AG20443 (cell line): ENCODE measurements at regions not wholly inside any gene's neighbourhood (a gene's known extent, or its start where the extent isn't known, plus 50 kb on each side); places are given as distances from the start of the nearest gene placed in this dataset.

ENCODE experiments used
- DNase-seq: peaks from one replicate; pipeline ENCODE4 v3.0.0; 2012; ENCODE audit warnings: low spot score, mixed read lengths

DNA sequence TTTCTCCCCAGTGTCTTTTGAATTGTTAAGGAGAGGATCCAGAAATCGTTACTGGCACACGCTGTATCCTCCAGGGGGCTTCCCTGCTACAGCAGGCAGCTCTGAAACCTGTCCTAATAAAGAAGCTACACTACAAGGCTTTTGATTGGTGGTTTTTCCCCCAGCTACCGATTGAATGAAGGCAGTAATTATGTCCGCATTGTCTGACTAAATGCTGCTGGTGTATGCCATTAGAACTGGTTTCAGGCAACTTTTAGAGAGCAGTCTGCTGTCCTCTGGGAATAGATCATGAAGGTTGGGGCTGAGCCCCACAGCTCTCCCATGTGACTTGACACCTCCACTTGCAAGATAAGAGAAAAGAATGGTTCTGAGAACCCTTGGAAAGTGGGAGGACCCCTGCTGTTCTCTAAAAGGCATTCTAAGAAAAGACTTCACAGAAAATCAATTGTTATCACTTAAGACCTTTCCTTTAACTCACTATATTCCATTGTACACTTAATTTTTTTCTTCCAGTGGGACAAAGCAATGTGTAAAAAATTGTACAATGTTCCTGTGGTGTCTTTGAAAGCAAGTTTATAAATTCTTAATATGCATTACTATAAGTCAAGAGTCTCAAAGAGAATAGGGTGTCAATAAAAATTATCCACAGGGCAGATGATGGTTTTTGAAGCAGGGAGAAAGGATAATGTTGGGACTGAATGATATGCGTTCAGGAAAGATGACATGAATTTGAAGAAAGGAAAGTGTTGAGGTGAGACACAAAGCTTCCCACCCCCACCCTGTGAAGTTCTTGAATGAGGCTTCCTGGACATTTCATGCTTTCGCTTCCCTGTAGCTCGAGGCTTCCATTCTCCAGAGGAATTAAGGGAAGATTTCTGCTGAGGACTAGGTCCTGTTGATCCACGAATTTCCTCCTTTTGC, 53.0 kb upstream of the DAZL start:
- no peak for DNase-seq

DNA sequence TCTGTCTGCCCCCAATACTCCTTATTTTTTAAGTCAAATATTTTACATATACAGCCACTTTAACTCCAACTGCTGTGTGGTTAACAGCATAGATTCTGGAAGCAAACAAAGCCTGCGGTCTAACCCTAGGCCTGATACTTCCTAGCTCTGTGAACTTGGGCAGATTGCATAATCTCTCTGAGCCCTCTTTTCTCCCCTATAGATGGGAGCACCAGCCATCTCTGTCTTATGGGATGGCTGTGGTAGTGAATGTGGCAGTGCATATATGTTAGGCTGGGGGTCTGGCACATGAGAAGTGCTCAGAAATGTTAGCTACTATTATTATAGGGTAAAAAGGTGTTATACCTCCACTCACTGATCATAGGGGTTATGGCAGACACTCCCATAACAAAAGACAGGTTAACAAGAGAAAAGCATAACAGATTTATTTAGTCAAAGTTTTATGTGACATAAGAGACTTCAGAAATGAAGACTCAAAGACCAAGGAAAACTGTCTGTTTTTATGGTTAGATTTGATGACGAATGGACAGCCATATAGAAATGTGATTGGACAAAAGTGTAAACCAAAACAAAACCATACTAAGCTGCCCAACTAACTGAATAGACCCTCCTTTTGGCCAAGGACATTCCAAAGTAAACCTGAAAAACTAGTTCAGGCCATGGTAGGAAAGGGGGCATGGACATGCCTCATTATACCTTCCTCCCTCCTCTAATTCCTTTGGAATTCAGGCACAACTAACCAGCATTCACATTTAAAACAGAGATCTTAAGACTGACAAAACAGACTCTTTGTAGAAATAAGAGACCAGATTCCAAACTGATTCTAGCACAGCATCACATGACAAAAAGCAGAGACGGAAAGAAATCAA, 53.9 kb upstream of the DAZL start:
- DNase-seq: no peak

DNA sequence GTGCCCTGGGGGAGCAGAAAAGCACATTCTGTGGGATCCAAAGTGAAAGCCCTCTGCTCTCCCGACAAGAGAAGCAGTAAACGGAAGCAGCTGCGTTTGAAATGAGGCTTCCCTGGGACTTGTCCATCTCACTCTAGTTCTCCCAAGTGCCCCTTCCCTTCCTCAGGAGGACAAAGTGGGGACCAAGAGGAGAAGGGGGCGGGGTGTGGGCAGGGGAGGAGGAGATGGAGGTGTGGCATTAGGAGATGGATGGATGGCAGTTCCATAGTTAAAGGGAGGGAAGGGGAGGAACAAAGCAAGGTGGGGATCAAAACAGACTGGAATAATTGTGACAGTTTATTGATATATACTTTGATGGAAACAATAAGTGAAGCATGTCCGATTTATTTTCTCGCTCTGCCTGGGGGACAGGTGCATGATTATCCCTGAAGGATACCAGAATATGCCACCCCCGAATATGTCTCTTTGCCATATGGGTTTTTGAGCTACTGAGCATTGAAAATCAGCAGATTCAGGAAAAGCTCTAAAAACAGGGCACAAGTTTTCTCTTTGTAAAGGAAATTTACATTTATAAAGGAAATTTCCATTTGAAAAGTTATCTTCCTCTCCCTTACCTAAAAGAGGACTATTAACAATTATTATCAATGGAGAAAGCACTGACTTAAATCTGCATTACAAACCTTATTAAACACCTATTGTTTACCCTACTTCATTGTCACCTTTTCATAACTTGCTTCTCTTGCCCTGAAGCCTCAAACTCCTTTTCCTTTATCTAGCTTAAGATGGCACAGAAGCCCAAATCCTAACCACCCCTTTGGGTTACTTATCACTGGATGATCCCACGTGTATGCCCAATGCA, 58.9 kb upstream of the DAZL start:
- DNase-seq: no peak

DNA sequence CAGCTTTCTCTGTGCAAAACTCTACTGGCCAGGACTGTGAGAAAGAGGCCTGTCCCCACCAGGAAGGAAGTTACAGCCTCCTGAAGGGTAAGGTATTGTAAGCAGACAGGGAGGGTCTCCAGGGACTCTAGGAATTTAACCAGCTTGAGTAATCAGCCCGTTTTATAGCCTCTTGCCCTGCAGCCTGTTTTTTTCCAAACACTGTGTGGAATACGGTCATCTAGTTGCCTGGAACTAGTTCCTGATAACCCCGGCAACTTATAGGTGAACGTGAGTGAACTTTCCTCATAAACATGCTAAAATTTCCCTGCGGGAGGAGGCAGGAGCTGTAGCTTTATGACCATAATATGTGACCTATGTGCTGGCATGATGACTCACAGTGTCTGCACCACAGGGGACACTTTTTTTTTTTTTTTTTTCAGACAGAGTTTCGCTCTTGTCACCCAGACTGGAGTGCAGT, 60.1 kb upstream of the DAZL start:
- DNase-seq: peak; percentile 15

DNA sequence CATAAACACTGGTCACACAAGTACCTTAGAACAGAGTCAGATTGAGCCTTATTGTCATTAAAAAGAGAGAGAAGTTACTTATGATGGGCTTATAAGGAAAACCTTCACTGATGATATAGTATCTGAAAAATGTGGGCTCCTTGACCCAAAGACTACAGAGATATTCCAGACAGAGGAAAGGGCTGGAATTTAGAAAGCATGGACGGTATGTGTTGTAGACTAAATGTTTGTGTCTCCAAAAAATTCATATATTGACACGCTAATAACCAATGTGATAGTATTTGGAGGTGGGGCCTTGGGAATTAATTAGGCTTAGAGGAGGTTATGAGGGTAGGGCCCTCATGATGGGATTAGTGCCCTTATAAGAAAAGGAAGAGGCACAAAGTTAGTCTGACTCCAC, 61.0 kb upstream of the DAZL start:
- DNase-seq: no peak

DNA sequence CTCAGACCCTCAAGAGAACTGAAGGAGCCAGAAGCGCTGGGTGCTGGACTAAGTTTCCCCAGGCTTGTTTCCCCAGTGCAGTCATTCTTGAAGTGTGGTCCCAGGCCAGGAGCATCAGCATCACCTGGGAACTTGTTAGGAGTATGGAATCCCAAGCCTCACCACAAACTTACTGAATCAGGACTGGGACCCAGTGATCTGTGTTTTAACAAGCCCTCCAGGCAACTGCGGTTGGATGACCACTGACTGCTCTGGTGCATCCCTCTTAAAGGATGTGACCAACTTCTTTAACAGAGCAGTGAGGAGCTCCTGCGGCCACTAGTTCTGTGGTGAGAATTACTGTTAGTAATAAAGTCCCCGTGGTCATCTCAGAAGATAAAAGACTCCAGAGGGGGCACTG, 62.4 kb upstream of the DAZL start:
- DNase-seq: no peak

DNA sequence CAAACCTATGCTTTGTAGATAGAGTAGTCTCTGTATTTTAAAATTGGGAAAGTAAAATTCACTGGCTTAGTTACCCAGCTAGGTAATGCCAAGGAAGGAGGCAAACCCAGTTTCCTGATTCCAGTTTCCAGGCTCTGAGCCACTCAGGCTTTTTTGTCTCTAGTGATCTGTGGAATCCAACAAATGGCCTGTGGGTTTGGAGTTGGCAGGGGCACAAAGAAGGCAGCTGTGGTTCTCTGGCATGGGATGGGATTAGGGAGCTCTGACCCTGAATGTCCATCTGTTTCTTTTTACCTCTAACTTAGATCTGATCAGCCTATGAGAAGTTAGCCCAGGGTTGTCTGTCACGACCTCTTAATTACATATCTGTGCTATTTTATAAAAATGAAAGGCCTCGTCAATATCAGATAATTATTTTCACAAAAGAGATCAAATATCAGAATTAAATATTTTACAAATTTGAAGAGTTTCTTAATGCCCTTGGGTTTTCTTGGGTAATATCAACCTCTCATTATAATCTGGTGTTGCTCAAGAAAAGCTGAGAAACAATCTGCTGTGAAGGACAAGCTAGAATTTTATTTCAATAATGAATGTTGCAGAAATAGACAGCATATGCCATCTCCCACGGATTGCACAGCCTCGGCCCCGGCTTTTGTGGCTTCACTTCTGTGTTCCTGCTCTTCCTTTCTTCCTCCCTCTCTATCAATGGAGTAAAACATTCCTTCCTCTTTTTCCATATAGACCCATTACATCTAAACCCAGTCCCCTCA, 63.7 kb upstream of the DAZL start:
- peak; percentile 46 for DNase-seq

DNA sequence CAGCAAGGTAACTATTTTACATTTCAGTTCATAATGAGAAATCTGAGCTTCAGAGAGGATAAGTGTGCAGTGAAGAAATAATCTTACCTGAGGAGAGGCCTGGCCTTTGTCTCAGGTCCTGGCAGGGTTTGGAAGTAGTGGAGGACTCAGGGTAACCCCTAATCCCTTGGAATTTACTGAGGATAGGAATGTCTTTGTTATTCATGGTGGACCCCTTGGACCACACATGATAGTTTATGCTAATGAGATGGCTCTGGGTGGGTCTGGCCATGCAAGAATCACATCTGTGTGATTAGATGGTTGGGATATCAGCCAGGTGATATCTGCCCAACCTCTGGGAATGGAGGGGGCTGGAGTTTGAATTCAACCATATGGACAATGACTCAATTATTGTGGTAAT, 65.0 kb upstream of the DAZL start:
- DNase-seq: no peak

DNA sequence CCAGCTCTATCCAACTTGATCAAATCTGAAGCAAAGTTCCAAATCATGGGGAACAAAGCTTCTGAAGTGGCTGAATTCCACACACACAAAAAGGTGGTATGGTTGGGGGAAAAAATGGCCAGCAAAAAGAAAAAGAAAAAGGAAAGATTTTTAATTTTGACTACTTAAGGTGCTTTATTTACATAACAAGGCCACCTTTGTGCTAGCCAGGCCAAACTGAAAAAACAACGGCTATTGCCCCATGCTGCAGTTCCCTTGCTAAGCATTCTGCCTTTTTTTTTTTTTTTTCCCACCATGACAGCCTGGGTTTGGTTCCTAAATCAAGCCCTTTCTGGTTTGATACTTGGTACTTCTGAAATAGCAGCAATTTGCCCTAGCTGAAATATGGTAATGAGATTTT, 66.5 kb upstream of the DAZL start:
- no peak for DNase-seq

DNA sequence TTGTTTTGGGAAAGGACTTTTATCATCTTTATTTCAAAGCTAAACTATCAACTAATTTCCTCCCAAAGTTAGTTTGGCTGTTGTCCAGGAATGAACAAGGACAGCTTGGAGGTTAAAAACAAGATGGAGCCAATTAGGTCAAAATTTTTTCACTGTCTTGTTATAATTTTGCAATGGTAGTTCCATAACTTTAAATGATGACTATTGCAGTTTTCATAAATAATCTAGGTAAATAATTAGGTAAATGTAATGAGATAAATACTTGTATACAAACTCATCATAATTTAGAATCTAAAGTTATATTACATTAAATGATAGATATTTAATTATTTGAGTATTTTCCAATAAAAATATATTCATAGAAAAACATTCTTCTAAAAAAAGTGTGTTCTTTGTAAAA, 68.3 kb upstream of the DAZL start:
- DNase-seq: no peak

DNA sequence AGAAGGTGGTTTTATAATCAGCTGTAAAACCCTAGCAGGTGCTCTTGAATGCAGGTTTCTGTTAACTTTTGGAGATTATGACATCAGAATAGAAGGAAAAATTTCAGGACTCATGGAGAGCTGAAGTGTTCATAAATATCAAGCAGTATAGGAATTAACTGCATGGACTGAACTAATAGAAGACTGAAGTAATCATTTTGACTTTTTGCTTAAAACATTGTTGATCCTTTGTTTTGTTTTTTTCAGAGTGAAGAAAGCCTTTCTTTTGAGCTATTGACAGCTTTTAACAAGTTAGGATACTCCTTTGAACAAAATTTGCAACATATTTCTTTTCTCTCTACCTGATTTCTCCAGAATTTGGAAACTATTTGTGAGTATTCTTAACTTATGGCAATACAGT, 70.6 kb upstream of the DAZL start:
- no peak for DNase-seq

DNA sequence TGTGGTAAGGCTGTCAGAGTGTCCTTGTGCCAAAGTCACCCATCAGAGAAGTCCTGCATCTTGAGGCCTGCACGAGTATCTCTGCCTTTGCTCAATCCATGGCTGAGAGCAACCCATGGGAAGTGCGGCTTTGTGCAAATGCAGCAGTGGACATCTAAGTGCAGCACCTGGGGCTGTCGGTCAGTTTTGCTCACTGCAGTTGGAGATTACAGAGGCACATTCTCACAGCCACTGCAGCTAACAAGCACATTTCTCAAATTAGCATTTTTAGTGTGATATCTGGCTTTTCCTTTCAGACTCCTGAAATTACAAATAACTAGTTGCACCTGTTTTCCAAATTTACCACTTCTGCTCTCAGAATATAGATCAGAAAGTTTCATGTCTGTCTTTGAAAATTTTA, 81.5 kb upstream of the DAZL start:
- DNase-seq: no peak

DNA sequence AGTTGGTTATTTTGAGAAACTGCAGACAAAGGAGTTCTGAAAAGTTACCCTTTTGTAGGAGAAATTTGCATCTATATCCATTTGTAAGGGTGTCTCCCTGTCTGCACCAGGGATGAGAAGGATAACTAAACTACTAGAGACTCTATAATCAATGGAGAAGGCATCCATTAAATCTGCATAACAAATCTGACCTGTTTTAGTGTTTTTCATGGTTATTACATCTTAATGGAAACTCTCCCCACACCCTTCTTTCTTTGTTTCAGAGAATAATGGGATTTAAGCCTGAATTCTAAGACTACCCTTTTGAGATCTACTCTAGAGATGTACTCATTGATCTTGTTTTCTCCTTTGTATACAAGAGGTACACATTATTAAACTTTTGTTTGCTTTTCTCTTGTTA, 82.0 kb upstream of the DAZL start:
- DNase-seq: no peak

DNA sequence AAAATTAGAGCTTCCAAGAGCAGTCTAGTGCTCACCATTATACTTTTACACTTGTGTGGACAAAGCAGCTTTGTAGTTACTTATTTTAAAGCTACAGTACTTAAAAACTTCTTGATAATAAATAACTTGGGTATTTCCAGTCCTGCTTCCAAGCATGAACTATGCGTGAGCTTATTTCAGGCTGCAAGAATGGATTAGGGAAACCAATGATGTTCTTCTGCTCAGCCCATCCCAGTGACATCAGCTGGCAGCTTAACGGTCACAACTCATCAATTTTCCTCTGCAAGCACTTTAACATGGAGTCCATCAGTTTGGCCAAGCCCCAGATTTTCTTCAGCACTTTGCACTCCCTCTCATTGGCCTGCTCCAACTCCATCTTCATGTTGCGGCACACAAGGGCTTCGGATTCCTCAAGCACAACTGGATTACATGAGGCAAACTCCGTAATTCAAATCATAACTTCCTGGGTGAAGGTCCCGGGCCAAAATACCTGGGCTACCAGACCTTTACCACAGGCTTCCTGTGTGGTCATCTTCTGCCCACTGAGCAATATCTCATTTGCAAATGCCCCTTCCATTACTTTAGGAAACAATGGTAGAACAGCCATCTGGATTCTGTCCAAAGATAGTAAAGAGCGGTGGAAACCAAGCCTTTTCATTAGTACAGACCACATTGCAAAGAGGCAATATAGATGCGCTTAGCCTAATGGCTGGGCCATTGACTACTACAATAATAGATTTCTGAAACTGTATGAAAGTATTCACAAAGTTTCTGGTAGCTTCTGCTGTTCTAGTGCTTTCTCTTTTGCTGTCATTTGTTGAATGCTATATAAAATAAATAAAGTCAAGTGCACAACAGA, 87.5 kb upstream of the DAZL start:
- DNase-seq: no peak

DNA sequence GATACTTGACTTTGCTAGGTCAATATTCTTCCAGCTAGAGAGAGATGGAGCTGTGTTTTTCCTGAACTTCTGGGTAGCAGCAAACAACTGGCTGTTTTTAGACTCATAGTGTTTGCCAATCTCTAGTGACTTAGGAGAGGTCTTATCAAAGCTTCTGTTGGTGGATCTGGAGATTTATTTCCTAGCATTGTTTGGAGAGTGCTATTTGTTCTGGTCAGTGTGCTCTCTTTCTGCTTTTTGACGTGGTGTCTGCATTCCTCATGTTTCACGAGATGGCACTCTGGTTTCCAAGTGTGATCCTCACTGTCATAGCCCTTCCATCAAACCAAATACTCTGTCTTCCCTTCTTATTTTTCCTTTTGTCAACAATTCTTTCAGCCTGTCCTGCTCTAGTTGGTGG, 88.6 kb upstream of the DAZL start:
- no peak for DNase-seq

DNA sequence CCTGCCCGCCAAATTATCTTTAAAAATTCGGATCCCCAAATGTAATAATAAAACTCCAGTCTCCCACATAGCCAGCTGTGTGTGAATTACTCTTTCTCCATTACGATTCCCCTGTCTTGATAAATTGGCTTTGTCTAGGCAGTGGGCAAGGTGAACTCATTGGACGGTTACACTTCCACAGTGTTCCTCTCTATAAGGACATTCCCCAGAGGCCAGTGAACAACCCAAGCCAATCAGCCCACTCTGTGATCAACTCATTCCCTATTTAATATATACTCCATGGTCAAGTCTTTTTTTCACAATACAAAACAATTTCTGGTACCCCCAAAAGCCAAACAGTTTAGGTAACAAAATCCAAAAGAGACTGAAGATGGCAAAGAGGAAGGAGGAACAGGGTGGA, 90.5 kb upstream of the DAZL start:
- no peak for DNase-seq

DNA sequence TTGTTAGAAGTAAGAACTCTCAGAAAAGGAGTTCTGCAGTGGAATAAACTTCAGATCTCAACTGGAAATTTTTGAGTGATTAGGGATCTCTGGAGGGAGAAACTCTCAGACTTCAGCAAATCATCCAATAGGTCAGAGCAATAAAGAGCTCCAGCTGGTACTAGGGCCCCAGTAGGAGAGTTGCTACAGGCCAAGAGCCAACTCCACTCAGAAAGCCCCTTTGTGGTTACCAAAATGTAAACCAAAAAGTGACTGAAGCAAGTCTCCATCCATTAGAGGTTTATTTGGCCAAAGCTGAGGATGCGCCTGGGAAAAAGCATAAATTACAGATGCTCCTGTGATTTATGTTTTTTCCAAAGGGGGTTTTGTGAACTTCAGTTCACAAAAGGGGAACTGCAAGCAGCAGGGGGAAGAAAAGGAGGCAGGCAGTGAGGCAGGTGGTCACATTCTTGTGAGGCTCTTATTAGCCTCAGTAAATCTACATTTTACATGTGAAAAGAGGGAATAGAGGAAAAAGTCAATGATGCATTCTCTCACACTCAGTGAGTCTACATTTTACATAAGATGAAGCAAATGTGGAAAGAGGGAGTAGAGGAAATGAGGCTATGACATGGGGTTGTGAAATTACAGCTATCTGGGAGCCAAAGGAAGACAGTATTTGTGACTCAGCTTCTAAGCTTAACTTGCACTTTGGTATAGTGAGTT, 92.4 kb upstream of the DAZL start:
- DNase-seq: no peak

DNA sequence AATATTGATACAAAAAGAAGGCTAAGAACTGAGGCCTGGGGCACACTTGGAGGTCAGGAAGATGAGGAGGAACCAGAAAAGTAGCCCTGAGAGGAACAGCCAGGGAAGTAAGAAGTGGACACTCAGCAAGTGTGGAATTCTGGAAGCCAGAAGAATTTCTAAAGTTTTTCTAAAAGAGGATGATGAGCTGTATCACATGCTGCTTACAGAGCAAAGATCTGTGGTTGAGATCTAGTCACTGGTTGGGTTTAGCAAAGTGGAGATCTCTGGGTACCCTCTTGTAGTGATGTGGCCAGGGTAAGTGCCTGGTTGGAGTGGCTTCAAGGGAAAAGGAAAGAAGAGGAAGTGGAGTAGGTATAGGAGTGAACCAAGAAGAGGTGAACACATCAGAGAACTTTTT, 95.4 kb upstream of the DAZL start:
- no peak for DNase-seq

DNA sequence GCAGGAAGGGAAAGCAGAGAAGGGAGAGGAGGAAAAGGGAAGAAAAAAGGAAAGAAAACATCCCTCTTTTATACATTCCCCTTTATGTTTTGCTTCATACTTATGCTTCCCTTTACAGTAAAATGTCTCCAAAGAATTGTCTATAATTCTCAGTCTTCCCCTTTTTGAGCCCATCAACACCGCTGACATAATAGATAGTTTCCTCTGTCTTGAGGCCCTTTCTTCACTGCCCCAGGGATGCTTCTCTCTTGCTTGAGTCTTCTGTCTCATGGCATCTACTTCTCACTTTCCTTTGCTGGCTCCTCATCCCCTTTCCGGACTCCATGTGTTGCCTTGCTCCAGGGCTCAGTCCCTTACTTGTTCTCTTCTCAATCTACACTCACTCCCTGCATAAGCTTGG, 99.7 kb upstream of the DAZL start:
- DNase-seq: no peak

DNA sequence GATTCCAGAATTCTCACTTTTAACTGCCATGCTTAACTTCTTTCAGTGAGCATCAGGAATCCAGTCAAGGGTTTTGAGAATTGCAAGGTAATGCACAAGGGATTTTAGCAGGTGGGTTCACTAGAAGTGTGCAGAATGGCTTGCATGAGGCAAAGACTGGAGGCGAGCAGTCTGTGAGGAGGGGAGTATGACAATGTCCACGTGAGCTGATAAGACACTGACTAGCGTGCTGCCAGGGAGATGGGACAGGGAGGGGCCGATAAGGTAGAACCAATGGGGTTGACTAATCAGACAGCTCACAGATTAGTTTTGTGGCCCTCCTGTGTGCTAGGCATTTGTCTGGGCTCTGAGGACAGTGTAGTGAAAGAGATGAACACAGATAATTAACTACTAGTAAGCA, 102.0 kb upstream of the DAZL start:
- no peak for DNase-seq
